Suprapubic skin (tissue), 4 donors: ENCODE measurements at regions not wholly inside any gene's neighbourhood (a gene's known extent, or its start where the extent isn't known, plus 50 kb on each side); places are given as distances from the start of the nearest gene placed in this dataset.

ENCODE experiments used
- DNase-seq, 2 donors: peaks; one replicate each; pipeline ENCODE4 v3.0.0-alpha.2; 2019; ENCODE audit warnings: low spot score in 2 of 2
- H3K27ac ChIP-seq: fragments of 200-600 bp; sonication (generic); one replicate; pipeline ENCODE4 v1.5.1; 2019
- H3K27me3 ChIP-seq: fragments of 200-600 bp; sonication (generic); one replicate; pipeline ENCODE4 v1.5.1; 2019
- H3K36me3 ChIP-seq: fragments of 200-600 bp; sonication (generic); one replicate; pipeline ENCODE4 v1.5.1; 2019
- H3K4me1 ChIP-seq: fragments of 200-600 bp; sonication (generic); one replicate; pipeline ENCODE4 v1.5.1; 2019
- H3K4me3 ChIP-seq: fragments of 200-600 bp; sonication (generic); one replicate; pipeline ENCODE4 v1.5.1; 2019; ENCODE audit warnings: mild to moderate bottlenecking
- H3K9me3 ChIP-seq: fragments of 200-600 bp; sonication (generic); one replicate; pipeline ENCODE4 v1.5.1; 2019
- CTCF ChIP-seq, 2 donors: fragments of 200-600 bp in 1 of 2; fragments of 450-650 bp in 1 of 2; sonication (generic) in 1 of 2; IDR thresholded peaks; one replicate each; pipeline ENCODE4 v1.5.1; 2016 to 2019; ENCODE audit warnings: antibody characterized with exemption in 2 of 2, mild to moderate bottlenecking in 1 of 2, moderate library complexity in 1 of 2
- EP300 ChIP-seq: sonication (generic); formaldehyde crosslinking; IDR thresholded peaks from one replicate; pipeline ENCODE4 v1.6.1; 2017; ENCODE audit warnings: antibody characterized with exemption
- POLR2A ChIP-seq, 2 donors: fragments of 450-650 bp; IDR thresholded peaks; one replicate each; pipeline ENCODE4 v1.6.1; 2017; ENCODE audit warnings: antibody characterized with exemption in 2 of 2, mild to moderate bottlenecking in 2 of 2, moderate library complexity in 2 of 2
- POLR2AphosphoS5 ChIP-seq, 3 donors: sonication (generic); formaldehyde crosslinking; IDR thresholded peaks; one replicate each; pipeline ENCODE4 v1.6.1; 2017; ENCODE audit warnings: antibody characterized with exemption in 3 of 3
- WGBS: methylation state at CpG from one replicate; pipeline ENCODE4 v1.1.5; 2018; 5-methylcytosine and 5-hydroxymethylcytosine counted together

- H3K9me3 ChIP-seq: no peaks in the 10 kb centered on the region
- DNase-seq: peak in 1 of 2 donors; percentile 35
- 55% methylated on average over 12 of the region's 12 CpGs for WGBS
- no peak overlapping the region for H3K4me3 ChIP-seq
- no peaks in the 10 kb centered on the region for H3K36me3 ChIP-seq
- H3K27ac ChIP-seq: no peak overlapping the region
- H3K27me3 ChIP-seq: peaks cover 23% of the 10 kb centered on the region
- TF ChIP-seq EP300 (no peak), POLR2A (IDR thresholded peaks at IDR 0.05) (no peak), CTCF (IDR thresholded peaks at IDR 0.05) (no peak), POLR2AphosphoS5 (IDR thresholded peaks at IDR 0.05) (no peak)
- H3K4me1 ChIP-seq: peaks cover 4% of the 10 kb centered on the region
Observed at GRCh38 chr6:169847141-169847674, 95.8 kb downstream of the ERMARD start.

- Histone ChIP-seq H3K9me3 (no peaks in the 10 kb centered on the region), H3K4me3 (no peak overlapping the region), H3K27me3 (peaks cover 23% of the 10 kb centered on the region), H3K27ac (no peak overlapping the region), H3K4me1 (no peaks in the 10 kb centered on the region), H3K36me3 (no peaks in the 10 kb centered on the region)
- no peak for TF ChIP-seq POLR2AphosphoS5 (IDR thresholded peaks at IDR 0.05)
- peak in 1 of 2 donors; percentile 27 for DNase-seq
- WGBS: 84% methylated on average over 12 of the region's 17 CpGs
Observed at GRCh38 chr6:169846286-169847056, 95.0 kb downstream of the ERMARD start.

- no peak overlapping the region for H3K4me3 ChIP-seq
- H3K4me1 ChIP-seq: no peaks in the 10 kb centered on the region
- H3K9me3 ChIP-seq: no peaks in the 10 kb centered on the region
- WGBS: 84% methylated on average over 24 of the region's 24 CpGs
- no peak overlapping the region for H3K27ac ChIP-seq
- H3K36me3 ChIP-seq: no peaks in the 10 kb centered on the region
- DNase-seq: peak in 1 of 2 donors; percentile 19
- TF ChIP-seq CTCF (IDR thresholded peaks at IDR 0.05) (no peak), POLR2AphosphoS5 (IDR thresholded peaks at IDR 0.05) (no peak), POLR2A (IDR thresholded peaks at IDR 0.05) (no peak), EP300 (no peak)
- H3K27me3 ChIP-seq: peaks cover 23% of the 10 kb centered on the region
Observed at GRCh38 chr6:169845426-169846285, 94.2 kb downstream of the ERMARD start.

- H3K4me3 ChIP-seq: no peak overlapping the region
- H3K27me3 ChIP-seq: peaks cover 23% of the 10 kb centered on the region
- H3K27ac ChIP-seq: no peak overlapping the region
- H3K9me3 ChIP-seq: no peaks in the 10 kb centered on the region
- 81% methylated on average over 4 of the region's 9 CpGs for WGBS
- H3K4me1 ChIP-seq: no peaks in the 10 kb centered on the region
- no peaks in the 10 kb centered on the region for H3K36me3 ChIP-seq
- DNase-seq: peak in 1 of 2 donors; percentile 55
- TF ChIP-seq POLR2A (IDR thresholded peaks at IDR 0.05) (no peak), POLR2AphosphoS5 (IDR thresholded peaks at IDR 0.05) (no peak), CTCF (IDR thresholded peaks at IDR 0.05) (no peak), EP300 (no peak)
Observed at GRCh38 chr6:169844946-169845345, 93.5 kb downstream of the ERMARD start.

GRCh38 chr6:169843991-169844390 lies 92.6 kb downstream of the ERMARD start:
- TF ChIP-seq EP300: no peak
- TF ChIP-seq POLR2AphosphoS5 (IDR thresholded peaks at IDR 0.05): no peak
- no peak for TF ChIP-seq POLR2A (IDR thresholded peaks at IDR 0.05)
- H3K4me1 ChIP-seq: no peaks in the 10 kb centered on the region
- H3K9me3 ChIP-seq: no peaks in the 10 kb centered on the region
- H3K36me3 ChIP-seq: no peaks in the 10 kb centered on the region
- no peak overlapping the region for H3K4me3 ChIP-seq
- no peak overlapping the region for H3K27ac ChIP-seq
- no peak for DNase-seq
- H3K27me3 ChIP-seq: peaks cover 29% of the 10 kb centered on the region
- 42% methylated on average over 6 of the region's 6 CpGs for WGBS

GRCh38 chr6:169843110-169843509 lies 91.7 kb downstream of the ERMARD start:
- TF ChIP-seq EP300 (no peak), POLR2AphosphoS5 (IDR thresholded peaks at IDR 0.05) (no peak), CTCF (IDR thresholded peaks at IDR 0.05) (no peak), POLR2A (IDR thresholded peaks at IDR 0.05) (no peak)
- H3K27me3 ChIP-seq: peaks cover 33% of the 10 kb centered on the region
- 89% methylated on average over 5 of the region's 5 CpGs for WGBS
- no peaks in the 10 kb centered on the region for H3K4me1 ChIP-seq
- no peak overlapping the region for H3K4me3 ChIP-seq
- no peak overlapping the region for H3K27ac ChIP-seq
- H3K36me3 ChIP-seq: no peaks in the 10 kb centered on the region
- H3K9me3 ChIP-seq: no peaks in the 10 kb centered on the region
- no peak for DNase-seq
